ENCODE measurements at regions not wholly inside any gene's neighbourhood (a gene's known extent, or its start where the extent isn't known, plus 50 kb on each side); places are given as distances from the start of the nearest gene placed in this dataset.

- no peak for DNase-seq (ENCODE audit: low spot score)
Observed at GRCh38 chr1:109826930-109827349, 63.2 kb upstream of the EPS8L3 start.

GRCh38 chr1:109826446-109826845 lies 62.7 kb upstream of the EPS8L3 start:
- DNase-seq (ENCODE audit: low spot score) = no peak

- DNase-seq (ENCODE audit: low spot score) = no peak
Observed at GRCh38 chr1:109824349-109825115, 60.8 kb upstream of the EPS8L3 start.

- no peak for DNase-seq (ENCODE audit: low spot score)
Observed at GRCh38 chr1:109823543-109824348, 60.0 kb upstream of the EPS8L3 start.

- no peak for DNase-seq (ENCODE audit: low spot score)
Observed at GRCh38 chr1:109822749-109823542, 59.2 kb upstream of the EPS8L3 start.

GRCh38 chr1:109821831-109822745 lies 58.4 kb upstream of the EPS8L3 start:
- DNase-seq (ENCODE audit: low spot score) = no peak

GRCh38 chr1:109821221-109821669 lies 57.5 kb upstream of the EPS8L3 start:
- DNase-seq (ENCODE audit: low spot score) = no peak

- no peak for DNase-seq (ENCODE audit: low spot score)
Observed at GRCh38 chr1:109819906-109820305, 56.2 kb upstream of the EPS8L3 start.

GRCh38 chr1:109818988-109819764 lies 55.5 kb upstream of the EPS8L3 start:
- DNase-seq (ENCODE audit: low spot score) = no peak

GRCh38 chr1:109818271-109818987 lies 54.7 kb upstream of the EPS8L3 start:
- no peak for DNase-seq (ENCODE audit: low spot score)

- no peak for DNase-seq (ENCODE audit: low spot score)
Observed at GRCh38 chr1:109817881-109818270, 54.2 kb upstream of the EPS8L3 start.

GRCh38 chr1:109816975-109817535 lies 53.3 kb upstream of the EPS8L3 start:
- DNase-seq (ENCODE audit: low spot score) = no peak

- peak; percentile 65 for DNase-seq (ENCODE audit: low spot score)
Observed at GRCh38 chr1:109816175-109816811, 52.6 kb upstream of the EPS8L3 start.

GRCh38 chr1:109815809-109816174 lies 52.1 kb upstream of the EPS8L3 start:
- DNase-seq (ENCODE audit: low spot score) = no peak

GRCh38 chr1:109814993-109815786 lies 51.5 kb upstream of the EPS8L3 start:
- no peak for DNase-seq (ENCODE audit: low spot score)

GRCh38 chr1:109814223-109814622 lies 50.5 kb upstream of the EPS8L3 start:
- DNase-seq (ENCODE audit: low spot score) = peak; percentile 68
